ENCODE measurements at regions not wholly inside any gene's neighbourhood (a gene's known extent, or its start where the extent isn't known, plus 50 kb on each side); places are given as distances from the start of the nearest gene placed in this dataset.

GRCh38 chr3:159848348-159849118, 140.1 kb upstream of the IL12A start:
- CTCF ChIA-PET, result no interaction called here
- Mint-ChIP-seq H3K36me3 (no peaks in the 10 kb centered on the region), H3K9me3 (peaks cover 0 to 1% (median 0%) of the 10 kb centered on the region in 11 donors)

GRCh38 chr3:159850481-159850880, 138.2 kb upstream of the IL12A start:
- intact Hi-C loops (cut with micrococcal nuclease), result no loop called here
- Mint-ChIP-seq H3K27me3 (peaks cover 0 to 27% (median 21%) of the 10 kb centered on the region in 5 donors), H3K4me1 (peaks cover 0 to 3% (median 0%) of the 10 kb centered on the region in 7 donors), H3K27ac (no peak overlapping the region), H3K36me3 (no peaks in the 10 kb centered on the region), H3K4me3 (no peak overlapping the region), H3K9me3 (peaks cover 0 to 1% (median 0%) of the 10 kb centered on the region in 11 donors)
- no peak overlapping the region for H3K27ac ChIP-seq (ENCODE audit: low read depth, low read length)
- ChIA-PET CTCF (no interaction called here), POLR2A (no interaction called here)
- no peaks in the 10 kb centered on the region for H3K9me3 ChIP-seq (ENCODE audit: control insufficient read depth in 2 of 3, low read length in 3 of 3)
- H3K36me3 ChIP-seq (ENCODE audit: control insufficient read depth in 2 of 3, insufficient read depth in 3 of 3, low read length in 3 of 3), result no peaks in the 10 kb centered on the region
- no peak for DNase-seq
- no peak overlapping the region for H3K4me3 ChIP-seq (ENCODE audit: low read length)
- ATAC-seq, result no peak
- no peaks in the 10 kb centered on the region for H3K4me1 ChIP-seq (ENCODE audit: control insufficient read depth in 2 of 2, insufficient read depth in 2 of 2, low read length in 2 of 2)
- no peaks in the 10 kb centered on the region for H3K27me3 ChIP-seq (ENCODE audit: control insufficient read depth in 2 of 2, insufficient read depth in 2 of 2, low read length in 2 of 2)

More at GRCh38 chr3:159848348-159849118, 140.1 kb upstream of the IL12A start:
- no peaks in the 10 kb centered on the region for H3K9me3 ChIP-seq (ENCODE audit: control insufficient read depth in 2 of 3, low read length in 3 of 3)
- Mint-ChIP-seq H3K4me1 (peaks cover 0 to 3% (median 0%) of the 10 kb centered on the region in 7 donors), H3K27me3 (peaks cover 11 to 31% (median 24%) of the 10 kb centered on the region in 5 donors), H3K27ac (no peak overlapping the region), H3K4me3 (no peak overlapping the region)
- H3K27ac ChIP-seq (ENCODE audit: low read depth, low read length), result no peak overlapping the region
- no peaks in the 10 kb centered on the region for H3K36me3 ChIP-seq (ENCODE audit: control insufficient read depth in 2 of 3, insufficient read depth in 3 of 3, low read length in 3 of 3)
- POLR2A ChIA-PET, result no interaction called here
- no peak overlapping the region for H3K4me3 ChIP-seq (ENCODE audit: low read length)
- ATAC-seq (no peak), DNase-seq (no peak)
- no peaks in the 10 kb centered on the region for H3K27me3 ChIP-seq (ENCODE audit: control insufficient read depth in 2 of 2, insufficient read depth in 2 of 2, low read length in 2 of 2)
- no peaks in the 10 kb centered on the region for H3K4me1 ChIP-seq (ENCODE audit: control insufficient read depth in 2 of 2, insufficient read depth in 2 of 2, low read length in 2 of 2)
- intact Hi-C loops (cut with micrococcal nuclease), result no loop called here

- no peak for DNase-seq
- peaks cover 6 to 41% (median 38%) of the 10 kb centered on the region in 5 donors for H3K27me3 Mint-ChIP-seq
- no peaks in the 10 kb centered on the region for H3K27me3 ChIP-seq (ENCODE audit: control insufficient read depth in 2 of 2, insufficient read depth in 2 of 2, low read length in 2 of 2)
- no peaks in the 10 kb centered on the region for H3K9me3 ChIP-seq (ENCODE audit: control insufficient read depth in 2 of 3, low read length in 3 of 3)
- peaks cover 0 to 8% (median 0%) of the 10 kb centered on the region in 7 donors for H3K4me1 Mint-ChIP-seq
- no peak overlapping the region for H3K4me3 ChIP-seq (ENCODE audit: low read length)
- H3K27ac Mint-ChIP-seq, result no peak overlapping the region
- ChIA-PET POLR2A (no interaction called here), CTCF (no interaction called here)
- H3K36me3 Mint-ChIP-seq, result no peaks in the 10 kb centered on the region
- intact Hi-C loops (cut with micrococcal nuclease), result no loop called here
- no peaks in the 10 kb centered on the region for H3K36me3 ChIP-seq (ENCODE audit: control insufficient read depth in 2 of 3, insufficient read depth in 3 of 3, low read length in 3 of 3)
- H3K27ac ChIP-seq (ENCODE audit: low read depth, low read length), result no peak overlapping the region
- peaks cover 0 to 1% (median 0%) of the 10 kb centered on the region in 11 donors for H3K9me3 Mint-ChIP-seq
- no peak for ATAC-seq
- H3K4me1 ChIP-seq (ENCODE audit: control insufficient read depth in 2 of 2, insufficient read depth in 2 of 2, low read length in 2 of 2), result no peaks in the 10 kb centered on the region
- H3K4me3 Mint-ChIP-seq, result no peak overlapping the region
Observed at GRCh38 chr3:159852266-159852665, 136.4 kb upstream of the IL12A start.

DNA sequence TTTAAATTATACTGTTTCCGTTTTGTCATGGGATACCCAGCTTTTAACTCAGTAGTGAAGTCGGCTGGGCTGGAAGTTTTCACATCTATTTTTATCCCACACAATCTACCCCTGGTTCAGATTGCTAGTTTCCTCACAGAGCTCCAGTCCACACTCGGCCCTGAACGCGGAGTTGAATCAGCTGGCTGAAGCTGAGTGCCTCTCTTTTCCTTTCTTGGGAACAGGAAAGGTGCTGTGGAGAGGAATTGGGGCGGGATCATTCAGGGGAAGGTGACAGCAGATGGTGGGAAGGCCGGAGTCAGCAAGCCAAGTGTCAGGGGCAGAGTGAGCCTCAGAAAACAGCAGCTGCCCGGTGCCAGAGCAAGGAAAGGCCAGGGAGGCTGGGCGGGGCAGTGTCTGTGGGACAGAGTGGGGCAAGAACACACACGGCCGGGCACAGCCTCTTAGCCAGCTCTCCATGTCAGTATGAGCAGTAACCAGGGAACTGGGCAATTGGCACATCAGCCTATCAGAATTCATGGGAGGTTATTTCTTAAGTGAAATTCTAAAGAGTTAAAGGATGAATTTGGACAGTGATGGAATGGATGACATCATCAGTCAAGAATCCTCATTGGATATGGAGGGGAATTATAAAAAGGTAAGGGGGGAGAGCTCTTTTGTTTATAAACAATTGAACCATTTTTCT, 135.7 kb upstream of the IL12A start:
- Histone ChIP-seq H3K4me1 (ENCODE audit: control insufficient read depth in 2 of 2, insufficient read depth in 2 of 2, low read length in 2 of 2) (no peaks in the 10 kb centered on the region), H3K4me3 (ENCODE audit: low read length) (no peak overlapping the region), H3K36me3 (ENCODE audit: control insufficient read depth in 2 of 3, insufficient read depth in 3 of 3, low read length in 3 of 3) (no peaks in the 10 kb centered on the region), H3K27ac (ENCODE audit: low read depth, low read length) (no peak overlapping the region), H3K27me3 (ENCODE audit: control insufficient read depth in 2 of 2, insufficient read depth in 2 of 2, low read length in 2 of 2) (no peaks in the 10 kb centered on the region), H3K9me3 (ENCODE audit: control insufficient read depth in 2 of 3, low read length in 3 of 3) (no peaks in the 10 kb centered on the region)
- peaks cover 0 to 8% (median 0%) of the 10 kb centered on the region in 7 donors for H3K4me1 Mint-ChIP-seq
- POLR2A ChIA-PET, result no interaction called here
- no peak overlapping the region for H3K4me3 Mint-ChIP-seq
- H3K27ac Mint-ChIP-seq, result no peak overlapping the region
- CTCF ChIA-PET, result no interaction called here
- no peak for ATAC-seq
- H3K9me3 Mint-ChIP-seq, result peaks cover 0 to 1% (median 0%) of the 10 kb centered on the region in 11 donors
- H3K36me3 Mint-ChIP-seq, result no peaks in the 10 kb centered on the region
- intact Hi-C loops (cut with micrococcal nuclease), result no loop called here
- peaks cover 8 to 43% (median 39%) of the 10 kb centered on the region in 5 donors for H3K27me3 Mint-ChIP-seq
- DNase-seq, result no peak

DNA sequence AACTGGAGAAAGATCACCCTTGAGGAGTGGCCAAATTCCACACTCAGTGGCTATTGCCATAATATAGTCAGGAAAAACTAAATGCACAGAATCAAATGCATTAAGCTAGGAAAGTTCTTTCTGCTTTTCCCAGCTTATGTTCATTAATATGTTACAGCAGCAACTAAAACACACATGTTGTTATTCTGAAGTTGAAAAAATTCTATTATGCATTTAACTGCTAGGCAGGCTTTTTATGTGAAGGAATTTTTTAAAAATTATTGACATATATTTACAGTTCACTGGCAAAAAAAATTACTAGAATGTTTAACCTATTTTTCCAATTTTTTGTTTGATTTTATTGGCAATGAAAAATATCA, 135.2 kb upstream of the IL12A start:
- CTCF ChIA-PET, result no interaction called here
- DNase-seq (no peak), ATAC-seq (no peak)
- no peak overlapping the region for H3K4me3 Mint-ChIP-seq
- peaks cover 0 to 1% (median 0%) of the 10 kb centered on the region in 11 donors for H3K9me3 Mint-ChIP-seq
- Histone ChIP-seq H3K36me3 (ENCODE audit: control insufficient read depth in 2 of 3, insufficient read depth in 3 of 3, low read length in 3 of 3) (no peaks in the 10 kb centered on the region), H3K27me3 (ENCODE audit: control insufficient read depth in 2 of 2, insufficient read depth in 2 of 2, low read length in 2 of 2) (no peaks in the 10 kb centered on the region), H3K9me3 (ENCODE audit: control insufficient read depth in 2 of 3, low read length in 3 of 3) (no peaks in the 10 kb centered on the region), H3K4me3 (ENCODE audit: low read length) (no peak overlapping the region), H3K4me1 (ENCODE audit: control insufficient read depth in 2 of 2, insufficient read depth in 2 of 2, low read length in 2 of 2) (no peaks in the 10 kb centered on the region), H3K27ac (ENCODE audit: low read depth, low read length) (no peak overlapping the region)
- POLR2A ChIA-PET, result no interaction called here
- no peaks in the 10 kb centered on the region for H3K36me3 Mint-ChIP-seq
- intact Hi-C loops (cut with micrococcal nuclease), result no loop called here
- no peak overlapping the region for H3K27ac Mint-ChIP-seq
- peaks cover 8 to 41% (median 39%) of the 10 kb centered on the region in 5 donors for H3K27me3 Mint-ChIP-seq
- peaks cover 0 to 8% (median 0%) of the 10 kb centered on the region in 7 donors for H3K4me1 Mint-ChIP-seq

GRCh38 chr3:159854500-159855124, 134.0 kb upstream of the IL12A start:
- intact Hi-C loops (cut with micrococcal nuclease), result no loop called here
- no peaks in the 10 kb centered on the region for H3K9me3 ChIP-seq (ENCODE audit: control insufficient read depth in 2 of 3, low read length in 3 of 3)
- DNase-seq (no peak), ATAC-seq (peak; percentile 46)
- peaks cover 0 to 8% (median 0%) of the 10 kb centered on the region in 7 donors for H3K4me1 Mint-ChIP-seq
- CTCF ChIA-PET, result no interaction called here
- no peak overlapping the region for H3K27ac ChIP-seq (ENCODE audit: low read depth, low read length)
- H3K4me3 ChIP-seq (ENCODE audit: low read length), result no peak overlapping the region
- H3K4me1 ChIP-seq (ENCODE audit: control insufficient read depth in 2 of 2, insufficient read depth in 2 of 2, low read length in 2 of 2), result no peaks in the 10 kb centered on the region
- H3K27me3 ChIP-seq (ENCODE audit: control insufficient read depth in 2 of 2, insufficient read depth in 2 of 2, low read length in 2 of 2), result no peaks in the 10 kb centered on the region
- H3K27ac Mint-ChIP-seq, result no peak overlapping the region
- no peaks in the 10 kb centered on the region for H3K36me3 ChIP-seq (ENCODE audit: control insufficient read depth in 2 of 3, insufficient read depth in 3 of 3, low read length in 3 of 3)
- peaks cover 0 to 1% (median 0%) of the 10 kb centered on the region in 11 donors for H3K9me3 Mint-ChIP-seq
- H3K4me3 Mint-ChIP-seq, result no peak overlapping the region
- POLR2A ChIA-PET, result no interaction called here
- peaks cover 8 to 41% (median 39%) of the 10 kb centered on the region in 5 donors for H3K27me3 Mint-ChIP-seq
- H3K36me3 Mint-ChIP-seq, result no peaks in the 10 kb centered on the region
